Upper lobe of left lung (tissue), 4 donors: ENCODE measurements at regions not wholly inside any gene's neighbourhood (a gene's known extent, or its start where the extent isn't known, plus 50 kb on each side); places are given as distances from the start of the nearest gene placed in this dataset.
"Not testable (repeated sequence)": the region's sequence is repeated elsewhere in the genome, so short reads cannot be mapped to it uniquely, and the experiment has no call there.

Experiments used
- CTCF ChIP-seq, 6 experiments: fragments of 450-650 bp in 4 of 6; fragments of 200-600 bp in 2 of 6; sonication (generic) in 2 of 6; IDR thresholded peaks; one replicate each; pipeline ENCODE4 v1.5.1; 2016 to 2019; ENCODE audit warnings: antibody characterized with exemption in 6 of 6
- EP300 ChIP-seq, 4 donors: sonication (generic); formaldehyde crosslinking; IDR thresholded peaks; one replicate each; pipeline ENCODE4 v1.5.1; 2017; ENCODE audit warnings: antibody characterized with exemption in 4 of 4, control low read depth in 2 of 4
- POLR2A ChIP-seq, 4 donors: fragments of 450-650 bp; IDR thresholded peaks; one replicate each; pipeline ENCODE4 v1.5.1; 2016 to 2017; ENCODE audit warnings: antibody characterized with exemption in 4 of 4, mild to moderate bottlenecking in 2 of 4
- POLR2AphosphoS5 ChIP-seq, 2 donors: sonication (generic); formaldehyde crosslinking; IDR thresholded peaks; one replicate each; pipeline ENCODE4 v1.5.1; 2017; ENCODE audit warnings: antibody characterized with exemption in 2 of 2

- not testable (repeated sequence) for TF ChIP-seq CTCF, POLR2A, POLR2AphosphoS5, EP300 (IDR thresholded peaks at IDR 0.05)
Measured at GRCh38 chr2:58386904-58387303, 145.8 kb upstream of the FANCL start.
